ENCODE measurements at regions not wholly inside any gene's neighbourhood (a gene's known extent, or its start where the extent isn't known, plus 50 kb on each side); places are given as distances from the start of the nearest gene placed in this dataset.

DNA sequence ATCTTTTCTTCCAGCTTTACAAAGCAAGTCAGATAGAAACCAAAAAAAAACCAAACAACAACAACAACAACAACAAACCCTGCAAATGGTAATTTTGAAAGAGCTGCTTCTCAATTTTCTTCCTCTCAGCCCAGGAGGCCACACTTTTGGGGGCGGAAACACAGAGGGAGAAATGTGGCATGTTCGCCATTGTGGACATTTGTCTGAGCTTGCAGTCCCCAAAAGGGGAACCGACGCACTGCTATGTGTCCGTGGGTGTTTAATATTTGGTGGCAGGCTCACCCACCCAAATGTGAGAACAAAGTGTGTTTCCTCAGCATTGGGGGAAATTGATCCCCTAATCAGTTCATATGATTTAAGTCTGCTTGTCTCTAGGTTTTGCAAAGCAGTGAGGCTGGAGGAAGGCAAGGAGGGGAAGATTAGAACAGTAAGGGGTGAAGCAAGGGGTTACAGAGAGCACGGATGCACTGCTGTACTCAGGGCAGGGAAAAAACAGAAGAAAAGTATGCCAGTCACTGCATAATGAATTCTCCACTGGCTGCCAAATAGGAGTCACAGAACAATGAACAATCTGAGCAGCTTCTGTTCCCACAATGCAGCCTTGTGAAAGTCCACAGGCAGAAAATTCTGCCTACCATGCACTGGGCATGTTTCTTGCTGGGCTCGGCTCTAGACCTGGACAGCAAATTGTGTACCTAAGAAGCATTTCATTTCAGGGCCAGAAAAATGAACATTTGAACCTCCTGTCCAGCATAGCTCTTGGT, 74.7 kb upstream of the GPM6B start:
- TF ChIP-seq POLR2A (IDR thresholded peaks at IDR 0.05) (no peak), EP300 (IDR thresholded peaks at IDR 0.05) (no peak)
- TF ChIP-seq, protein P1, sequence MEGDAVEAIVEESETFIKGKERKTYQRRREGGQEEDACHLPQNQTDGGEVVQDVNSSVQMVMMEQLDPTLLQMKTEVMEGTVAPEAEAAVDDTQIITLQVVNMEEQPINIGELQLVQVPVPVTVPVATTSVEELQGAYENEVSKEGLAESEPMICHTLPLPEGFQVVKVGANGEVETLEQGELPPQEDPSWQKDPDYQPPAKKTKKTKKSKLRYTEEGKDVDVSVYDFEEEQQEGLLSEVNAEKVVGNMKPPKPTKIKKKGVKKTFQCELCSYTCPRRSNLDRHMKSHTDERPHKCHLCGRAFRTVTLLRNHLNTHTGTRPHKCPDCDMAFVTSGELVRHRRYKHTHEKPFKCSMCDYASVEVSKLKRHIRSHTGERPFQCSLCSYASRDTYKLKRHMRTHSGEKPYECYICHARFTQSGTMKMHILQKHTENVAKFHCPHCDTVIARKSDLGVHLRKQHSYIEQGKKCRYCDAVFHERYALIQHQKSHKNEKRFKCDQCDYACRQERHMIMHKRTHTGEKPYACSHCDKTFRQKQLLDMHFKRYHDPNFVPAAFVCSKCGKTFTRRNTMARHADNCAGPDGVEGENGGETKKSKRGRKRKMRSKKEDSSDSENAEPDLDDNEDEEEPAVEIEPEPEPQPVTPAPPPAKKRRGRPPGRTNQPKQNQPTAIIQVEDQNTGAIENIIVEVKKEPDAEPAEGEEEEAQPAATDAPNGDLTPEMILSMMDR (IDR thresholded peaks at IDR 0.05) = no peak

Data from upper lobe of left lung (tissue), 4 donors.